Gastroesophageal sphincter (tissue), 4 donors: ENCODE measurements at regions not wholly inside any gene's neighbourhood (a gene's known extent, or its start where the extent isn't known, plus 50 kb on each side); places are given as distances from the start of the nearest gene placed in this dataset.

Experiments used
- ATAC-seq: fragments of 150-250 bp; one replicate; pipeline ENCODE4 v1.9.1; 2016; ENCODE audit warnings: mild to moderate bottlenecking, moderate library complexity
- H3K27ac ChIP-seq, 4 donors: fragments of 200-600 bp; sonication (generic) in 3 of 4; 1 replicate in 3 of 4; 2 replicates in 1 of 4; pipeline ENCODE4 v1.5.1; 2016 to 2019
- H3K27me3 ChIP-seq: fragments of 200-600 bp; sonication (generic); one replicate; pipeline ENCODE4 v1.5.1; 2019
- H3K36me3 ChIP-seq, 2 donors: fragments of 200-600 bp; sonication (generic); one replicate each; pipeline ENCODE4 v1.5.1; 2019; ENCODE audit warnings: control low read depth in 1 of 2
- H3K4me1 ChIP-seq, 3 donors: fragments of 200-600 bp; sonication (generic); 1 replicate in 2 of 3; 2 replicates in 1 of 3; pipeline ENCODE4 v1.5.1; 2016 to 2019; ENCODE audit warnings: control low read depth in 2 of 3
- H3K4me3 ChIP-seq, 2 donors: fragments of 200-600 bp; sonication (generic); one replicate each; pipeline ENCODE4 v1.5.1; 2019; ENCODE audit warnings: mild to moderate bottlenecking in 1 of 2, moderate library complexity in 1 of 2
- H3K9me3 ChIP-seq, 3 donors: fragments of 200-600 bp; sonication (generic); one replicate each; pipeline ENCODE4 v1.5.1; 2017 to 2019; ENCODE audit warnings: control low read depth in 2 of 3
- CTCF ChIP-seq, 4 experiments: fragments of 200-600 bp in 2 of 4; fragments of 450-650 bp in 2 of 4; sonication (generic) in 1 of 4; IDR thresholded peaks; one replicate each; pipeline ENCODE4 v1.5.1; 2017 to 2019; ENCODE audit warnings: antibody characterized with exemption in 4 of 4, mild to moderate bottlenecking in 2 of 4, moderate library complexity in 2 of 4
- EP300 ChIP-seq: sonication (generic); formaldehyde crosslinking; IDR thresholded peaks from one replicate; pipeline ENCODE4 v1.6.1; 2017; ENCODE audit warnings: antibody characterized with exemption, mild to moderate bottlenecking
- POLR2A ChIP-seq, 2 donors: fragments of 450-650 bp; IDR thresholded peaks; one replicate each; pipeline ENCODE4 v1.6.1; 2017; ENCODE audit warnings: antibody characterized with exemption in 2 of 2, mild to moderate bottlenecking in 2 of 2, moderate library complexity in 1 of 2
- POLR2AphosphoS5 ChIP-seq: sonication (generic); formaldehyde crosslinking; IDR thresholded peaks from one replicate; pipeline ENCODE4 v1.6.1; 2017; ENCODE audit warnings: antibody characterized with exemption
- WGBS, 2 donors: methylation state at CpG; one replicate each; pipeline ENCODE4 v1.1.5; 2018; ENCODE audit warnings: low coverage in 1 of 2; 5-methylcytosine and 5-hydroxymethylcytosine counted together

GRCh38 chr10:111247781-111248389 is 171.1 kb downstream of the ADRA2A start:
- Histone ChIP-seq H3K4me1 (peaks cover 0 to 4% (median 0%) of the 10 kb centered on the region in 3 donors), H3K4me3 (no peak overlapping the region), H3K9me3 (peaks cover 0 to 6% (median 0%) of the 10 kb centered on the region in 3 donors), H3K27ac (no peak overlapping the region), H3K36me3 (no peaks in the 10 kb centered on the region), H3K27me3 (peaks cover 5% of the 10 kb centered on the region)
- WGBS, 2 donors = 74 to 82% methylated on average over 6 of the region's 6 CpGs
- ATAC-seq = no peak
- TF ChIP-seq POLR2AphosphoS5 (no peak), CTCF (IDR thresholded peaks at IDR 0.05) (no peak), EP300 (no peak)

- H3K27ac ChIP-seq = no peak overlapping the region
- WGBS, 2 donors = 50% methylated on average over 1 of the region's 1 CpG; no CpG with 5 or more reads in 1 of the 2 donors
These were observed 173.1 kb downstream of the ADRA2A start for GRCh38 chr10:111249925-111250324.

GRCh38 chr10:111261081-111261615 is 184.3 kb downstream of the ADRA2A start:
- no peak for TF ChIP-seq CTCF (IDR thresholded peaks at IDR 0.05)
- no peak for TF ChIP-seq POLR2A (IDR thresholded peaks at IDR 0.05)
- TF ChIP-seq POLR2AphosphoS5 = no peak
- no peak for TF ChIP-seq EP300
- Histone ChIP-seq H3K4me1 (no peaks in the 10 kb centered on the region), H3K27me3 (peaks cover 6% of the 10 kb centered on the region), H3K4me3 (no peak overlapping the region), H3K9me3 (peaks cover 0 to 7% (median 0%) of the 10 kb centered on the region in 3 donors), H3K27ac (no peak overlapping the region), H3K36me3 (no peaks in the 10 kb centered on the region)
- WGBS, 2 donors = 0 to 55% methylated on average over 1 to 2 of the region's 2 CpGs
- ATAC-seq = no peak

More at GRCh38 chr10:111249925-111250324, 173.1 kb downstream of the ADRA2A start:
- H3K9me3 ChIP-seq = peaks cover 0 to 6% (median 0%) of the 10 kb centered on the region in 3 donors
- no peak for ATAC-seq
- H3K36me3 ChIP-seq = no peaks in the 10 kb centered on the region
- H3K4me3 ChIP-seq = no peak overlapping the region
- TF ChIP-seq EP300 = no peak
- no peak for TF ChIP-seq POLR2A (IDR thresholded peaks at IDR 0.05)
- no peak for TF ChIP-seq CTCF (IDR thresholded peaks at IDR 0.05)
- no peak for TF ChIP-seq POLR2AphosphoS5
- H3K27me3 ChIP-seq = peaks cover 5% of the 10 kb centered on the region
- peaks cover 0 to 4% (median 0%) of the 10 kb centered on the region in 3 donors for H3K4me1 ChIP-seq

GRCh38 chr10:111265341-111265740 is 188.5 kb downstream of the ADRA2A start:
- no peak for ATAC-seq
- no peaks in the 10 kb centered on the region for H3K36me3 ChIP-seq
- no peak overlapping the region for H3K27ac ChIP-seq
- peaks cover 0 to 7% (median 0%) of the 10 kb centered on the region in 3 donors for H3K9me3 ChIP-seq
- no peak for TF ChIP-seq EP300
- no peak for TF ChIP-seq POLR2AphosphoS5
- TF ChIP-seq CTCF (IDR thresholded peaks at IDR 0.05) = no peak
- TF ChIP-seq POLR2A (IDR thresholded peaks at IDR 0.05) = no peak
- 44 to 57% methylated on average over 1 of the region's 1 CpG for WGBS, 2 donors
- H3K27me3 ChIP-seq = peaks cover 4% of the 10 kb centered on the region
- no peak overlapping the region for H3K4me3 ChIP-seq
- no peaks in the 10 kb centered on the region for H3K4me1 ChIP-seq

GRCh38 chr10:111266165-111266564 is 189.3 kb downstream of the ADRA2A start:
- H3K27ac ChIP-seq = no peak overlapping the region
- peaks cover 4% of the 10 kb centered on the region for H3K27me3 ChIP-seq
- H3K4me1 ChIP-seq = no peaks in the 10 kb centered on the region
- no peaks in the 10 kb centered on the region for H3K36me3 ChIP-seq
- ATAC-seq = no peak
- TF ChIP-seq POLR2A (IDR thresholded peaks at IDR 0.05) (no peak), EP300 (no peak), CTCF (IDR thresholded peaks at IDR 0.05) (no peak), POLR2AphosphoS5 (no peak)
- H3K4me3 ChIP-seq = no peak overlapping the region
- H3K9me3 ChIP-seq = peaks cover 0 to 7% (median 0%) of the 10 kb centered on the region in 3 donors
